HS-27A (cell line): ENCODE measurements at regions not wholly inside any gene's neighbourhood (a gene's known extent, or its start where the extent isn't known, plus 50 kb on each side); places are given as distances from the start of the nearest gene placed in this dataset.

Experiments
- DNase-seq: peaks from one replicate; pipeline ENCODE4 v3.0.0-alpha.2; 2012; ENCODE audit warnings: low read depth, missing footprints

DNA sequence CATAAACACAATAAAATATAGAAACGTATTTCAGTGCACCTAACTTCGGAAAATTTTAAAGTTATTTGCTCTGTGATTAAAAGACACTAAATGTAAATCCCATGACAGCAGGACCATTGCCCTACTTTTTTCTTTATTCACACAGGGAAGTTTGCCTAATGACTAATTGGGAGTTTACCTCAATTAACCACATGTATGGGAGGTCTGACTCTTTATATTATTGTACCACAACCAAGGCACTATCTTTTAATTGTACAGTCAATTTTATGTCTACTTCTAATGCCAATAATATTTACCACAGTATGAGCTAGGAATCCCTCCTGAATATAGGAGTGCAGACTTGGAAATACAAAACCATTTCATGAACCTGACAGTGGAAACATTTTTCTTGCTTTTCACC lies 360.8 kb upstream of the NEGR1 start:
- DNase-seq: no peak

DNA sequence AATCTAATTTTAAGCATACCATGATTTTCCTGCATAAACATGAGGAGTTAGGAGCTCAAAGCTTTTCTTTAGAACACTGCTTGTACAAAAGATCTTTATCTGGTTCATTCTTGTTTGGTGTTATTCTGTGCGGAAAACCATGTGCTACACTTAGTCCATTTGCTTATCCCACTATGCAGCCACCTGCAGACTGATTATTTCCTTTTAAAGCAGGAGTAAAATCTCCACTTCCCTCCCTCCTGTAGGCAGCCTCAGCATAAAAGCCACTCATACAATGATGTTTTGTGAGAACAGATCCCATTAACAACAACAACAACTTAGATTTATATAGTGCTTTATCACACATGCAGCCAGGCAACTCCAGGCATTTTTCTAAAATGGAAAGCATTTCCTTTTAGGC lies 355.3 kb upstream of the NEGR1 start:
- no peak for DNase-seq

DNA sequence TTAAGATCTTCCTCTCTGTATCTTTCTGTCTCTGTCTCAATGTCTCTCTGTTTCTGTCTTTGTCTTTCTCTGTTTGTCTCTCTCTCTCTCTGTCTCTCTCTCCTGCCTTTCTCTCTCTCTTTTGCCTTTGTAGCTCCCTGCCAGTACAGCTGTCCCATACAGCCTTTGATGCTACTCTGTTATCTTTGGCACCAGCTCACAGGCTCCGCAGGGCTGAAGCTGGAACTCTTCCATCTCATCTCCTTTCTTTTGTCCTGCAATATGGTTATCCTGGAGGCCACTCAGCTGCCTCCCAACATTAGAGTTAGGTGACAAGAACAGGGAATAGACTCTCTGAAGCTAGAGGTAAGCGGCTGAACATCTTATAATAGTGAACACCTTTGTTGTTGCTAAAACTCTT lies 354.3 kb upstream of the NEGR1 start:
- DNase-seq: no peak

GRCh38 chr1:72635719-72636118 lies 353.4 kb upstream of the NEGR1 start:
- peak; percentile 20 for DNase-seq

DNA sequence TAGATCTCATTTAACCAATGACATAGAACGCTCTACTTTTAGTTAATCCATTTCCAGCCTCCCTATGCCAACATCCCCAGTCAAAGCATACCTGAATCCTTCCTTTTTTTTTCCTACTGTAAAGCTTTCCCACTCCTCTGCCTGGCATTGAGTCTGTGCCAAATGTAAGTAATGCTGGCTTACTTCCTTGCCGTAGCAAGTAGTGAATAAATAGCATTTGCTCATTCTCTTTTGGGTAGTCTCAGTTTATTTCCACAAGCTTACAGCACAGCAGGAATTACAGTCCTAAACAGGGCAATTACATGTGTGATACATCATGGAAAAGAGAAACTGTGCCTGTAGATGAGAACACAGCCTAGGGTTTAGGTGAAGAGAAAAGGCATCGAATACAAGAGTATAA lies 352.6 kb upstream of the NEGR1 start:
- DNase-seq: no peak

DNA sequence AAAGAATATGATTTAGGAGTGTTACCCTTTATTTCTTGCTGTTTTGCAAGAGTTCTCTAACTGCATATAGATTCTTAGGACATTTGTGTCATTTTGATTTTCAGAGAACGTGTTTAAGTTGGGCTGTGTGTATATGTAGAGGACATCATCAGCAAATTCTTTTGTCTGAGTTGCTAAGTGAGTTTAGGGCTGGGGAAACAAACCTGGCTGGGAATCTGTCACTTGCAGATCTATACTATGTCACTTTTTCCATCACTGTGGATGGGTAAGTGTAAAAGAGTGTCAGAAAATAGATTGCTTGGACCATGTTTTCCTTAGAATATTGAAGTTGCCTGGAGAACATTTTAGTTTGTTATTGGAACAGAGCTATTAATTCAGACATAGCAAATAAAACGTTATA lies 349.1 kb upstream of the NEGR1 start:
- DNase-seq: no peak

- peak; percentile 56 for DNase-seq
Measured at GRCh38 chr1:72623299-72623708, 341.0 kb upstream of the NEGR1 start.

GRCh38 chr1:72620453-72620852 lies 338.1 kb upstream of the NEGR1 start:
- DNase-seq: no peak

DNA sequence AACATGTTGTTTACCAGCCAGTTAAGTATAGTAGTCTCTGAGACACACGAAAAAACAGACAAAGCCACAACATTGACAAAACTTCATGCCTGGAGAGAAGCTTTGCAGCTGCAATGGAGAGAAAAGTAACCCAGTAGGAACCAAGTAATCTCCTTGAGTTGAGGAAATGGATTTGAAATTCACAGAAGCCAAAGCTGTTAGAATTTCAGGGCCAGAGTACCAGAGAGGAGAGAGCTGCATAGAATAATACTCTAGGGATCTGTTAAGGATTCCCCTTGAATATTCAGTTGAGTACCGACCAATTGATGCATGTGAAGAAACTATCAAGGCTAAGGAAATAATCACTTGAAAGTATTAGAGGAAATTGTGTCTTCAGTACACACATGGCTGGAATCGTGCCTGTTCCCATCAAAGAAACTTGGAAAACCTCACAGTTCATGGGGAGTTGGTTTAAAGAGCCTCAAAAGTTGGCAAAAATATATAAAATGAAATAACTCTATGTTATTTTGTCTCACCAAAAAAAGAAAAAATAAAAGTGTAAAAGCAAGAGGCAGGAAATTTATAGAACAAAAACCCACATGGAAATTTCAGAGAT lies 324.0 kb upstream of the NEGR1 start:
- DNase-seq: no peak

DNA sequence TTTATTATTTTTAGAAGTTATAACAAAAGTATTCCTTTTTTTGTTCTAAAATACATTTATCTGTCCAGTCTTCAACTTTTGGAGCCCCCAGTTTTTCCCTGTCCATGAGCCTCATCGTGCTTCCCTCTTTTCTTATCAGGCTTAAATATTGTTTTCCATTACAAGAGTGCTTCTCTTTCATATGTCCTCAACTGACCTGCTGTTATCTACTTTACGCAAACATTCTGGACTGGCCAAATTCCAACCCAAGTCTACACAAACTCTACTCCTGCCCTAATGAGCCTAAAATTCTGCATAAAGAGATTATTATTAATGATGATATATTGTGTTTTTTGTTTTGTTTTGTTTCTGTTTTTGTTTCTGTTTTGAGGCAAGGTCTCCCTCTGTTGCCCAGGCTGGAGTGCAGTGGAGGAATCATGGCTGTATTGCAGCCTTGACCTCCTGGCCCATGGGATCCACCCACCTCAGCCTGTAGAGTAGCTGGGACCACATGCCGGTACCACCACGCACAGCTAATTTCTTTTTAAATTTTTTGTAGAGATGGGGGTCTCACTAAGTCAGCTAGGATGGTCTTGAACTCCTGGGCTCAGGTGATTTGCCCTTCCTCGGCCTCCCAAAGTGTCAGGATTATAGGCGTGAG lies 318.8 kb upstream of the NEGR1 start:
- no peak for DNase-seq

- no peak for DNase-seq
Measured at GRCh38 chr1:72586023-72586685, 303.8 kb upstream of the NEGR1 start.

DNA sequence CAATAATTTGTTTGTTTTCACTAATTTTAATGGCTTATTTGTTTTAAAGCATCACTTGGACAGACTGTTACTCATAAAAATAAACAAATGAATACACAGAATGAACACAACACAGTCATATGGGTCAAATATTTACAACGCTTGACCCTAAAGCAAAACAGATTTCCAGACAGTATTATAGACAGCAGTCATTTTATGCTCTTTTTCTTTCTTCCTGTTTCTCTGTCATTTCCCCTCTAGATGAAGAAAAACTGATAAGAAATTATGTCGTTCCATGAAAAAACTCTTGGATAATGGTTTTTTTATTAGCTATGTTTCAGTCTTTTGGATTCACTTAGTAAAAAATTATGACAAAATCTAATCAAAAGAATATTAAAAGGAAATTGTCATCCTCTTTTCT lies 297.3 kb upstream of the NEGR1 start:
- no peak for DNase-seq

DNA sequence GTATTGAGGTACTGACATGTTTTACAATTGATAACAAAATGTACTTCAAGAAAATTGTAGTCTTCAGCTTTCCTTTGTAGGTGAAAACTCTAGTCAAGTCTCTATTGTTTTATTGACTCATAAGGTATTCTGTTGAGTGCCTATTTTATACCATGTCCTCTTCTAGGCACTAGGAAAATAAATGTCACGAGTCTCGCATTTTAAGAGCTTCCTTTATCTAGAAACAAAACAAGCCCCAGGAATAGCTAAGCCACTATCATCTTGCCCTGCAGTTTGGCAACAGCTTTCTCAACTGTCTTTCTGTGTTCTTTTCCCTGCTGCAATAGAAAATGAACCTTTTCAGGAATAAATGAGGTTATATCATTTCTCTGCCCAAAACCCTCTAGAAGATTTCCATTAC lies 288.5 kb upstream of the NEGR1 start:
- DNase-seq: no peak

GRCh38 chr1:72568113-72568512 lies 285.8 kb upstream of the NEGR1 start:
- DNase-seq: no peak

GRCh38 chr1:72567521-72567920 lies 285.2 kb upstream of the NEGR1 start:
- no peak for DNase-seq

DNA sequence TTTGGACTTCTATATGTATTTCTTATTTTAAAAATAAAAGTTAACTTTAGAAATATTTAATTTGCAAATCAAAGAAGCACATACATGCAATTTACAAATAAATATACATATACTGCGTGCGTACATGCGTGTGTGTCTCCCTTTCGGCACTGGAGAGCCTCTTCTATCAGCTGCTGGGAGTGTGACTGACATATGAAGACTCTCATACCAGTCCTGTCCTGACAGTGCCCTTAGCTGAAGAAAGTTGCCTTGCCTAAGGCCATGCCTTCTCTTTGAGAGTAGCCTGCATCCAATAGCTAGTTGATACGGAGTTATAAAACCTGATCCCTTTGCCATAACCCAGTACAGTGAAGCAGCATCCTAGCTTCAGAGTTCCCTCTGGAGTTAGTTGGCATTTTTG lies 282.4 kb upstream of the NEGR1 start:
- no peak for DNase-seq

DNA sequence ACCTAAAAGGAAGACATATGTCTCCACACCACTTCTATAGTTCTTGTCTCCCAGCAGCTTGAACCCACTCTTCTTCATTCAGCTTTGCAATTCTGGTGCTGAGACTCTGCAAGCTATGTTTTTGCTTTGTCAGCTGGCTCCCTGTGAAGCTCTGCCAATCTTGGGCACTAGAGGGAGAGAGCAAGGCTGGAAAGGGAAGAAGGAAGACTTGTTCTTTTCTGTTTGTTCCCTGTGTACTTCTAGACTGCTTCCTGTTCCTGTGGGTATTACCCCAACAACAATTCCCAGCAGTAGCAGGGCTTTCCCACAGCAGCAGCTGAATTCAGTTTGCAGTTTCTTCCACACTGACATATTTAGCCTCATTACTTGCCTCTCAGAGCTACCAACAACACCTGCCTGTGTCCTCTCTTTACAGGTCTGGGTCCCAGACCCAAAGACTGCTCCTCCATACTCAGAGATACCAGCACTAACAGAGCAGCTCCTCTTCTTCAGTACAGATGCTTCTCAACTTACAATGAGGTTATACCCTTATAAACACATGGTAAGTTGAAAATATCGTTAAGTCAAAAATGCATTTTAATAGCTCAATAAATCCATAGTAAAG lies 275.2 kb upstream of the NEGR1 start:
- no peak for DNase-seq

- no peak for DNase-seq
Measured at GRCh38 chr1:72547412-72547811, 265.1 kb upstream of the NEGR1 start.

GRCh38 chr1:72540674-72541073 lies 258.3 kb upstream of the NEGR1 start:
- DNase-seq: no peak

GRCh38 chr1:72535470-72535869 lies 253.1 kb upstream of the NEGR1 start:
- no peak for DNase-seq

DNA sequence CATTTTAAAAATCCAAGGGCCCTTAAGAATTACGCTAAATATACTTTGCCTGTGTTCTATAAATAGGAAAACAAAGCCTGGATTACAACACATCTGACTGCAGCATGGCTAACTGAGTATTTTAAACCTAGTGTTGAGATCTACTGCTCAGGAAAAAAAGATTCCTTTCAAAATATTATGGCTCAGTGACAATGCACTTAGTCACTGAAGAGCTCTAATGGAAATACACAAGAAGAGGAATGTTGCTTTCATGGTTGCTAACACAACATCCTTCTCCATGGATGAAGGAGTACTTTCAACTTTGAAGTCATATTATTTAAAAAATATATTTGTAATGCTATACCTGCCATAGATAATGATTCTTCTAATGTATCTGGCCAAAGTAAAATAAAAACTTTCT lies 248.3 kb upstream of the NEGR1 start:
- DNase-seq: no peak

- DNase-seq: peak; percentile 33
Measured at GRCh38 chr1:72526926-72527325, 244.6 kb upstream of the NEGR1 start.

DNA sequence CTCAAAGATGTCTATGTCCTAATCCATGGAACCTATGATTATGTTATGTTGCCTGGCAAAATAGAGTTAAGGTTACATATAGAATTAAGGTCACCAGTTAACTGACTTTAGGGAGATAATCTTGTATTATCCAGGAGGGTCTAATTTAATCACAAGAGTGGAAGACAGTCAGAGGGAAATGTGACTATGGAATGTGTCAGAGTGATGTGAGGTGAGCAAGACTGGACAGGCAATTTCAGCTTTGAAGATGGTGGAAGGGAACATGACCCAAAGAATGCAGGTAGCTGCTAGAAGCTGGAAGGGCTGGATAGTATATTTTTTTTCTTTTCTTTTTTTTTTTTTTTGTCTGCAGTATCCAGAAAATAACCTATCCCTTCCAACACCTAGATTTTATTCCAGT lies 241.7 kb upstream of the NEGR1 start:
- DNase-seq: no peak
